GM19351 (cell line): ENCODE measurements at regions not wholly inside any gene's neighbourhood (a gene's known extent, or its start where the extent isn't known, plus 50 kb on each side); places are given as distances from the start of the nearest gene placed in this dataset.

Source experiments
- ATAC-seq: cut with Tn5 transposase; IDR thresholded peaks from one replicate; pipeline ENCODE4 v1.9.1; 2021; ENCODE audit warnings: mild to moderate bottlenecking, moderate library complexity; ENCODE audit not compliant: unreplicated experiment

- ATAC-seq, result no peak
Observed at GRCh38 chr20:57013741-57014140, 252.7 kb downstream of the BMP7 start.

- ATAC-seq, result no peak
Observed at GRCh38 chr20:57020364-57020763, 246.1 kb downstream of the BMP7 start.

GRCh38 chr20:57022306-57022705 lies 244.1 kb downstream of the BMP7 start:
- no peak for ATAC-seq

- ATAC-seq, result no peak
Observed at GRCh38 chr20:57023007-57023406, 243.4 kb downstream of the BMP7 start.

- ATAC-seq, result no peak
Observed at GRCh38 chr20:57023997-57024396, 242.4 kb downstream of the BMP7 start.

GRCh38 chr20:57024849-57025248 lies 241.6 kb downstream of the BMP7 start:
- no peak for ATAC-seq

- no peak for ATAC-seq
Observed at GRCh38 chr20:57025261-57025660, 241.2 kb downstream of the BMP7 start.

GRCh38 chr20:57025666-57026224 lies 240.7 kb downstream of the BMP7 start:
- no peak for ATAC-seq

GRCh38 chr20:57027777-57028176 lies 238.7 kb downstream of the BMP7 start:
- ATAC-seq, result no peak

GRCh38 chr20:57030611-57031600 lies 235.5 kb downstream of the BMP7 start:
- ATAC-seq, result no peak

- ATAC-seq, result no peak
Observed at GRCh38 chr20:57031867-57032355, 234.5 kb downstream of the BMP7 start.

- no peak for ATAC-seq
Observed at GRCh38 chr20:57032847-57033246, 233.6 kb downstream of the BMP7 start.

- no peak for ATAC-seq
Observed at GRCh38 chr20:57034001-57034400, 232.4 kb downstream of the BMP7 start.

GRCh38 chr20:57037689-57038088 lies 228.8 kb downstream of the BMP7 start:
- no peak for ATAC-seq

- no peak for ATAC-seq
Observed at GRCh38 chr20:57038608-57039440, 227.6 kb downstream of the BMP7 start.

GRCh38 chr20:57040466-57040865 lies 226.0 kb downstream of the BMP7 start:
- ATAC-seq, result no peak

- ATAC-seq, result no peak
Observed at GRCh38 chr20:57040924-57041323, 225.5 kb downstream of the BMP7 start.

- no peak for ATAC-seq
Observed at GRCh38 chr20:57043091-57043490, 223.3 kb downstream of the BMP7 start.

GRCh38 chr20:57043669-57044268 lies 222.7 kb downstream of the BMP7 start:
- no peak for ATAC-seq

- no peak for ATAC-seq
Observed at GRCh38 chr20:57047281-57048026, 219.0 kb downstream of the BMP7 start.
